C4-2B (cell line): ENCODE measurements at regions not wholly inside any gene's neighbourhood (a gene's known extent, or its start where the extent isn't known, plus 50 kb on each side); places are given as distances from the start of the nearest gene placed in this dataset.

Source experiments
- CTCF ChIP-seq: fragments of 450-650 bp; conservative IDR thresholded peaks from 2 replicates; pipeline ENCODE4 v1.5.1; 2017; ENCODE audit warnings: mild to moderate bottlenecking
- ZFX ChIP-seq: fragments of 450-650 bp; IDR thresholded peaks from 2 replicates; pipeline ENCODE4 v1.6.1; 2017

DNA sequence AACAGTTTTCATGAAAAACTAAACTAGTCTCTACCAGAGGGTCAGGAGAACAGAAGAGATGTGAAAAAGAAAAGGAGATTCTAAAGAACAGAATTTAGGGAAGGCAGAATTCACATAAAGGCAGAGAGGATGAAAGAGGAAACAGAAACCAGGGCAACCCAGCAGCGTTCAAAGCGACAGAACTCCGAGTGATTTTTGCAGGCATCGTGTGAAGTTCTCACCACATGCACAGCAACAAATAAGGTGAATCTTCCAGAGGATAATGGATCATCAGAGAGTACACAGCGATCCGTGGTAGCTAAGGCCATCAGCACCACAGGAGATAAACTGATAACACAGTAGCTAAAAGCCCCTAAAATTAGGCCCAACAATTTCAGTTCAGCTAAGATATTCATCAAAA lies 250.8 kb upstream of the THBS1 start:
- TF ChIP-seq CTCF = no peak
- TF ChIP-seq ZFX = no peak
